NCI-H1694 treated with DMSO at 0.1 percent for 48 hours (cell line): ENCODE measurements at regions not wholly inside any gene's neighbourhood (a gene's known extent, or its start where the extent isn't known, plus 50 kb on each side); places are given as distances from the start of the nearest gene placed in this dataset.

Experiments
- DNase-seq: peaks from one replicate; lab custom pipeline; 2025; lab: John Stamatoyannopoulos, UW

DNA sequence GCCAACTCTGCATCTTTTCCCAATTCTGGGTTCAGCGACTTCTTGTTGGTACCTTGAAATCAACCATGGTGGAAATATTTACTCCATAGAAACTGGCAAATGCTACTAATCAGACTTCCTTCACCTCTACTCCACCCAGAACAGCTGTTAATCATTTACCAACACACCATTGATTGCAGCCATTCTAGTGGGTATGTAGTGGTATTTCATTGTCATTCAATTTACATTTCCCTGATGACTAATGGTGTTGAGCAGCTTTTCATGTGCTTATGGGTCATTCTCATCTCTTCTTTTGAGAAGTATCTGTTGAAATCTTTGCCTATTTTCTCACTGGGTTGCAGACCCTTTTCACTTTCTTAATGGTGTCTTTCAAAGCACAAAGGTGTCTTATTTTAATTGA, 122.4 kb upstream of the MSX2 start:
- no peak for DNase-seq

DNA sequence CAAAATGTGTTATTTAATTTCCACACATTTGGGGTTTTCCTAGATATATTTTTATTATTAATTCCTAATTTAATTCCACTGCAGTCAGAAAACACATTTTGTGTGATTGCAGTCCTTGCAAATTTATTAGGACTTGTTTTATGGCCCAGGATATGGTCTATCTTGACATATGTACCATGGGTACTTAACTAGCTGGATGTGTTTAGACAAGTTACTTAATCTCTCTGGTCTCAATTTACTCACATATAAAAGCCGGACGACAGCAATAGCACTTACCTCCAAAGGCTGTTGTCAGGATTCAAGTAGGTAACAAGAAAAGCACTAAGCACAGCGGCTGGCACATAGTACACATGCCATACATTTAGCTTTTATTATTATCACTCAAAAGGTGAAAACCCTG, 118.2 kb upstream of the MSX2 start:
- DNase-seq: no peak

DNA sequence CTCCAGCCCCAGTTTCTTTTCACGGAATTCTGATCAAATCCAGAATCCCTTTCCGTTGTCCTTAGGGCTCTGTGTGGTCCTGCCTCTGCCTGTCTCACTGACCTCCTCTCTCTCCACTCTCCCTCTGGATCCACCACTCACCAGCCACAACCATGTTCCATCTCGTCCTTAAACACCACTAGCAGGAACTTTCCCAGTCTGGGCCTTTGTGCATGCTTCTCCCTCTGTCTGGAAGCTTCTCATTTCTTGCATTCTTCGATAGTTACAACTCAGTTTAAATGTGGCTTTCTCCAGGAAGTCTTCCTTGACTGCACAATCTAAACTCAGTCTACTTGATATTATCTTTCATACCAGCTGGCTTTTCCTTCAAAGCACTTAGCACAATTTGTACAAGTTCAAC, 117.7 kb upstream of the MSX2 start:
- DNase-seq: no peak

DNA sequence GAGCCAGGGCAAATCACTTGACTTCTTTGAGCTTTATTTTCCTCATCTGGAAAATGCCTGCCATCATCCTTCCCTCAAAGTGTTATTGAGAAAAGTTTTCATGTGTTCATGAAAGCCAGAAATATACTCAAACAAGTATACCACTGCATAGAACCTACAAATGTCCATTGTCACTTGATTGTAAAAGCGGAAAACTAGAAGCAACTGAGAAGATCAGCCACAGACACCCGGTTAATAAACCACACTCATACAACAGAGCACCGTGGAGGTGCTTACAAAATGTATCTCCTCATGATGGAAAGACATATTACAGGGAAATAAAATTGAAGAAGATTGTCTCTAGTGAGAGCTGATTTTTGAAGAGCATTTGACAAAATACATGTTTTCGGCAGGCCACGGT, 117.2 kb upstream of the MSX2 start:
- no peak for DNase-seq

DNA sequence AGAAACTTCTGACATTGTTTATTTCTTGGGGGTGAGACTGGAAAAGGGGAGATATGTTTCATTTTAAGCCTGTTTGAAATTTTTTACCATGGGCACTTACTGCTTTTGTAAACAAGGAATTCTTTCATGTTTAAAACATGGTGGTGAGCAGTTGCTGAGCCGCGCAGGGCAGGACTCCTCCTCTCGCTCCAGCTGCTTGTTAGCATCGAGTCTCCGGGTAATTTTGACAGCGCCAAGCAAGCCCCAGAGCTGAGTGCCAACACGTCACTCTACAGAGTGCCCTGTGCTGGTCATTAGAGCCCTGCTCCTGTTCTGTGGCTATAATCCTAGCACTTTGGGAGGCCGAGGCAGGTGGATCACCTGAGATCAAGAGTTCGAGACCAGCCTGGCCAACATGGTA, 116.5 kb upstream of the MSX2 start:
- no peak for DNase-seq

DNA sequence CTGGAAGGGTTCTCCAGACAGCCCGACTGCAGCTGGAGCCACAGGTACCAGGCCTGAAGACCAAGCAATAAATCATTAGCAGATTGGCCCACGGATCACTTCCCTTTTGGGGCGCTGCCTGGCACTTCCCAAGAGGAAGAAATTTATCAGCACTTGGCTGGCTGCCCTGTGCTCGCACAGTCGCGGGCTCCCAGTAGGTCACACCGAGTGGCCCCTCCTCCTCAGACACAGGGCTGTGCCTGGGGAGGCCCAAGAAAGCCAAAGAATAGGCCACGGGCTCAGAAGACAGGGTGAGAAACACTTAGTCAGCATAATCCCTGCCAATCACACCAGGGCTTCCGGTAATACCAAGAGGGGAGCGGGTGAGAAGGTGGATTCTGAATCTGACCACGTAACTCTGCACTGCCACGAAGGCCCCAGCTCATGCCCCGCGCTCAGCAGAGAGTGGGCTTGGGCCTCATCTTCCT, 115.7 kb upstream of the MSX2 start:
- DNase-seq: no peak

DNA sequence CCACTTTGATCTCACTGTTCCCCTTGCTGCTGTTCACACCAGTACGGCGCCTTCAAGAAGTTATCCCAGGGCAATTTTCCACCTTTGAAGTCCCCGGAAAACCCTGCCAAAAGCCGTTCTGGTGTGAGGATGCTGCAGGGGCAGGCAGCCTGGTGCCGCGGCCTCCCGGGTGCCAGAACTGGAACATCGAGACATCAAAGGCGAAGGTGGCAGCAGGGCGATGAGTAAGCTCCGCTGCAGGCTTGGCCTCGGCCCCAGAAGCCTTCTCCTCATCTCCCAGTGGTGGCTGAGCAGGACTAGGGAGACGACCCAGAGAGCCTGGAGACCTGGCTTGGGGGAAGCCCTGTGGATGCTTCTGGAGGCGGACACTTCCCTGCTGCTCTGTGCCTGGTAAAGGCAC, 115.3 kb upstream of the MSX2 start:
- DNase-seq: no peak

DNA sequence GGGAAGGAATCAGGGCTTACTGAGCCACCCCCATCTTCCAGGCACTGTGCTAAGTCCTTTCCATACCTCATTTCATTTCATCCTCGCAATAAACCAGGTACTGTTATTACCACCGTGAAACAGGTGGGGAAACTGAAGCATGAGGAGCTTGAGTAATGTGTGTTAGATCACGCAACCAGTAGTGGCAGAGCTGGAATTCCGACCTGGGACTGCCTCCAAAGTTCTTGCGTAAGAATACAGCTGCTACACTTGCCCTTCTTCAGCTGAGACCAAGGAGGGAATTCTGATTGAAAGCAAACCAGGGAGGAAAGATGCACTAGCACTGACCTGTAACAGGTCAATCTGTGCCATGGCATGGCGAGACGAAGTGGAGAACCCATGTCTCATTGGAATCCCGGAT, 113.4 kb upstream of the MSX2 start:
- DNase-seq: no peak

DNA sequence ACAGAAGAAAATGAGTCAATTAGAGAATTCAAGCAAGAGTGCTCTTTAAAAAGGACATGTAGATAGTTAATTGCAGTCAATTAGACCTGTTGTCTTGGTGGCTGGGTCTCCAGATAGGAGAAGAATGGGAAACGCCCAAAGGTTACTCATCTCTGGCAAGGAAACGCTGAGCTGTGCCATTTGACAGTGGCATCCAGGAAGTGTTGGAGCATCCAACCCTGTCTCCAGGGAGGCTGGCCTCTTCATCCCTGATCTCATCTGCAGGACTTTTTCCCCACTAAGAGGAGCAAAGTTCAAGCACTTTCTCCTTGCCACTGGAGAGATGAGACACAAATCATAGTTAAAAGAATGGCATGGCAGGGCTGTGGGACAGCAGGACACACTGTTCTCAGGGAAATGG, 111.7 kb upstream of the MSX2 start:
- no peak for DNase-seq

DNA sequence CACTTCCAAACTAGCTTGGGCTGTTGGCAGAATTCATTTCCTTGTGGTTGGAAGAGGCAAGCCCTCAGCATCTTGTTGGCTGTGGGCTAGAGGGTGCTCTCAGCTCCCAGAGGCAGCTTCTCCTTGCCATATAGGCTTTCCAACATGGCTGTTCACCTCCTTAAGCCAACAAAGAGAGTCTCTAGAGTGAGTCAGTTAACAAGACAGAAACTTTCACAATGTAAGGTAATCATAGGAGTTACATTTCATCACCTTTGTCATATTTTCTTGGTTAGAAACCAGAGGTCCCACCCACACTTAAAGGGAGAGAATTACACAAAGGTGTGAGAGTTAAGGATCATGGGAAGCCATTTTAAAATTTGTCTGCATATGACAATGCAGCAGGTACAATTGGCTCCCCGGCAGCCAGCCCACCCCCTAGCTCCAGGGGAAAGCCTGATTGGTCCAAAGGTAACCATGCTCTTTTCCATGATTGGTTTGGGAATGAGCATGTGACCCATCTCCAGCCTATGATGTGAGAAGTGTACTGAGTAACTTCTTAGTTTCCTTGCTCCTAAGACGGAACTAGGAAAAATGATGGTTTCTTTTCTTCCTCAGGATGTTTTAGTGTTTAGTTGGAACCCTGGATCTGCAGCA, 109.8 kb upstream of the MSX2 start:
- no peak for DNase-seq

DNA sequence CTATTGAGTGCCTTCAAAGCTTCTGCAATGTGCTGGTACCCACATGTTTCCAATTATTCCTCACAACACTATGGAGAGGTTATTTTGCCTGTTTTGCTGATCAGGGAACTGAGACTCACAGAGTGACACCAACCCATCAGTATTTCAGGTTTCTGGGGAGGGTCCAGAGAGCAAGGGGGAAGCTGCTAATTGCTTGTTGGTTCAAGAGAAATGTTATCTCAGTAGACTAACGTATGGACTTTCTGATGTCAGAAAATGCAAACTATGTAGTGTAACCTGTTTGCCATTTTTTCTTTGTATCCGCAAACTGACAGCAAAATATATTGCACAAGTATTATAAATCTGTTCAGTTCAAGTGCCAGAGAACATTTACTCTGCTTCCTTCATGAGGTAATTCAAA, 108.3 kb upstream of the MSX2 start:
- no peak for DNase-seq

DNA sequence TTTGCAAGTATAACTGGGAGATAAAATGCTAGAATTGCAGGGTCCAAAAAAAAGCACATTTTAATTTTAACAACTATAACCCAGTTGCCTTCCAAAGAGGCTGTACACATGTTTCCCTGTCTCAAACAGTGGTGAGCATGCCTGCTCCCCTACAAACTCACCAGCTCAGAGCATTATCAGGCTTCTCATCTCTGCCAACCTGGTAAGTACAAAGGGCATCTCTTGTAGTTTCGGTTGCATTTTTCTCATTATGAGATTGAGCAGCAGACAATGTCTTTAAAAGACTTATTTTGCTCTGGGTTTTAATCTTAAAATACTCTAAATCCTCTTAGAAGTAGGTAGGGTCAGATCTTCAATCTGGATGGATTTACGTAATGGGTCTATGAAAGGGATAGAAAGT, 107.1 kb upstream of the MSX2 start:
- no peak for DNase-seq

DNA sequence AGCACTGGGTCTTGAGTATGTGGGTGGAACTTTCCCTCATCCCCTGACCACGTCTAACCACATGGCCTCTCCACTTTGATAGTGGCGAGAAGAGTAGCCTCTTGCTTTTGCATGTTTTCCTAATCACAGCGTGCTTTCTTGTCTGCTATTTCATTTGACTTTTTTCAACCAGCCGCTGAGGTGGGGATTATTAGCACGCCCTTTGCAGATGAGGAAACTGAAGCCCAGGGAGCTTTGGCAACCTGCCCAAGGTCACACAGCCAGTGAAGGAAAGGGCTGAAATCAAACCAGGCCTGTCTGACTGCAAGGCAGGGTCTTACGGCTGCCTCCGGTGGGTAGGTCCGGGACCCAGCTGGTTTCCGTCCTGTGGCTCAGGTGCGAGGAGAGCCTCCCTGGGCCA, 106.5 kb upstream of the MSX2 start:
- no peak for DNase-seq

DNA sequence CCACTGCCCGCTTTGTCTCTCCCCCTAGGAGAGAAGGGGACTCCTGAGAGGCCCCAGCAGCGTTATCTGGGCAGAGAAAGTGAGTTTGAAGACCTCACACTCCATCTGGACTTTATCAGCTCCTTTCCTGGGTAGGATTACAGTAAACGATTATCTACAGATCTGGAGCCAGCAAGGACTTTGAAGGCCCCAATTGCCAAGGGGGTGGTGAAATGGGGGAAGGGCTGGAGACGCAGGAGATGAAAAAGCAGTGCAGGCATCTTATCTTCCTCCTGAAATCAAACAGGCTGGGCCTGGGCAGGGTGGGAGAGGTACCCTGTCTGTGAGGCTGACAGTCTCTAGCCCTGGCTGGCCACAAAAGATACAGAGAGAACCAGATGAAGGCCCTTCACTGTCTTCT, 105.8 kb upstream of the MSX2 start:
- no peak for DNase-seq

DNA sequence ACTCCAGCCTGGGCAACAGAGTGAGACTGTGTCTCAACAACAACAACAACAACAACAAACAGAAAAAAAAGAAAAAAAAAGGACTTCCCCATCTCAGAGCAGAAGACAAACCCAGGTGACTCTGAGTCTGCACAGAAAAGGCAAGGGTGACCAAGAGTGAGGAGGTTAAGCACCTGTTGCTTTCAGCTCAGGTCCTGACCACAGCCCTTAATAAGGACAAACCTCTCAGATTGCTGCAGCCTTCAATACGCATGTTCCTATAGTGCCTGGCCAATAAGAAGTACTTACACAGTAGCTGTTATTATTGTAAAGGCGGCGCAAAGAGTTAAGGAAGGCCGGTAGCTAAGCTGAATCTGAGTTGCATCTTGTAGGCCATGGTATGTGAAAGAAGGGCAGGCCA, 102.3 kb upstream of the MSX2 start:
- DNase-seq: no peak

DNA sequence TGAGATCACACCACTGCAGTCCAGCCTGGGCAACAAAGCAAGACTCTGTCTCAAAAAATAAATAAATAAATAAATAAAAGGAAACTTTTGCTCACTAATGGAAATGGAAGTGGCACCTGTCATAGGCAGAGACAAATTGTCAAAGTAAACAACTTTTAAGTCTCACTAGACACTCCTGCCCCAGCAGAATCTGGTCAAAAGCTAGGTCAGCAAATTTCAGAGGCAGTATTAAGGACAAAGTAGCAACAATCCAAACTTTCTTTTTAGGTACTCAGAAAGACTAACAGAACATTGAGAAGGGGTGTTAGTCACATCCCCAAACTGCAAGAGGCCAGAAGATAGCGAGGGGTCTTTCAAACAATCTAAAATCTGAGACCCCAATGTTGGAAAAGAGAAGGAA, 101.4 kb upstream of the MSX2 start:
- DNase-seq: no peak

DNA sequence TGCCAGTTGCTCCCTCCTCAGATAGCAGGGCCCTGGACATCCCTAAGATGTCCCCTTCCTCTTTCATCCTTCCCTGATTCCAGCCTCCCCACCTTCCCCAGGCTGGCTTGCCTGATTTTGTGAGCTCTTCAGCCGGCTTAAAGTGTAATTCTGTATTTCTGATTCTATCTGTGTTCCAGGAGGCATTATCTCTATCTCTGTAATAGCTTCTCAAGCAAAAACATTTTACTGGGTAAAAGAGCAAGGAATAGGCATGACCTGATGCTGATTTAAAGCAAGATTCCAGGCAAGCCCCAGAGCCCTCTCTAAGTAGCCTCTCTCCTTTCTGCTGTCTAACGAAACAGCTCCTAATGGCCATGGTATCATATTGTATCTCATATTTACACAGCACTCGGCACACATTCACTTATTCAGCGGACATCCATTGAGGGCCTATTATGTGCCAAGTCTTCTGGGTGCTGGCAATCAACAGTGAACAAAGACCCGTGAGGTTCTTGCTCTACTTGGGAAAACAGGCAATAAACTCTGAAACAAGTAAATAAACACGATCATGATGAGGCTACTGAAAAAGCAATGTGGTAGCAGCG, 100.9 kb upstream of the MSX2 start:
- no peak for DNase-seq

DNA sequence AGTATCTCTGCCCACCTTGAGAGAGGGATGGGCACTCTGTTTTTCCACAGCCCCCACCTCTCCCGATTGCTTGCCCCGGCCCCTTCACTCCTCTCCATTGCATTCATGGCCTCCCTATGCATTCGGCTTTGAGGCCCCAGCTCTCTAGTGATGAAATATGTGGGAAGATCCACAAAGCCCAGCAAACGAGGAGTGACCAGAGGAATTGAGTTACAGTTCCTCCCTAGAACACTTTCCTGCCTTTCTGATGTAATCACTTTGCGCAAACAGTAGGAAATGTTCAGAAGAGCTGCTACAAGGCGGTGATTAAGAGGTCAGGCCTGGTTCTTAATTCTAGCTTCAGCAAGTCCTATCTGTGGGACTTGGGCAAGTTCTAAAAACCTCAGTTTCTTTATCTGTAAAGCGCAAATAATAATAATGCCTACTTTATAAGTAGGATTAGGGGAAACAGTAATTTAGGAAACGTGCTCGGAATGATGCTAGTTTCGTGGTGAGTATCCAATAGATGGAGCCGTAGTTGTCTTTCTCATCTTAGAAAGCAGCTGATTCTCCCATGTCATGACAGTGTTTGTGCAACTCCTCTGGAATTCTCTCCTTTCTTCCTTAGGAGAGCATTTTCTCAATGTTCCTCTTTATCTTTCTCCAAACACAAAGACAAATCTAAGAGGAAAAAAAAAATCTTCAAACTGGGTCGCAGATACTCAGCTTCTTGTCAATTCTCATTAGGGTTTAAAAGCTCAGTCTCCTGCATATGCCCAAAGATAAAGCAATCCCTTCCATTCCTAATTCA, 99.5 kb upstream of the MSX2 start:
- no peak for DNase-seq

DNA sequence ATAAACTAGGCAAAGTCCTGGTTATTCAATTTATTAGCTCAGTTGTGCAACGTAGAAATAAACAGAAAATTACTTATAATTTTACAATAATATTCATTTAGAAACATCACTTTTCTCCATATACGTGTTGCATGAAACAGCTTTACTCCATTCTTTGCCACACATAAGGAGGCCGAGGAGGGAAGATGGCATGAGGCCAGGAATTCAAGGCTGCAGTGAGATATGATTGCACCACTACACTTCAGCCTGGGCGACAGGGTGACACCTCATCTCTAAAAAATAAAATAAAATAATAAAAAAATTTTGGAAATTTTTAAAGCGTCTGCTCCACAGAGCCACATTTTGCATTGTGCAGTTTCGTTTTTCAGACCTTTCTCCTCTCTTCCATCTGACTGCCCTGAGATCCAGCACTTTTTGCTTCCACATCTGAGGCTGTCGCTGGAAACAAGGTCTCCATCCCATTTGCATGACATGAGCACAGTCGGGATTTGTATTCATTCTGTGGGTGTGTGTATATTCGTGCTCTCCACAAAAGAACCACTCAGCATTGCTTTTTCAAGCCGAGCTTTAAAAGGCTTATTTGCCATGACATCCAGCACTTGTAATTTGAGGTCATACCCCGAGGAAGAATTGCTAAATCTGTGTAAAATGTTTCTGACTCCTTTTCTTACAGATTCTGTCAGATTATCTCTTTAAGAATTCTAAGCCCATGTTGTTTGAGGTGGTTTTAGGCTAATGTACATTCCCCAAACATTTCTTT, 98.6 kb upstream of the MSX2 start:
- no peak for DNase-seq

DNA sequence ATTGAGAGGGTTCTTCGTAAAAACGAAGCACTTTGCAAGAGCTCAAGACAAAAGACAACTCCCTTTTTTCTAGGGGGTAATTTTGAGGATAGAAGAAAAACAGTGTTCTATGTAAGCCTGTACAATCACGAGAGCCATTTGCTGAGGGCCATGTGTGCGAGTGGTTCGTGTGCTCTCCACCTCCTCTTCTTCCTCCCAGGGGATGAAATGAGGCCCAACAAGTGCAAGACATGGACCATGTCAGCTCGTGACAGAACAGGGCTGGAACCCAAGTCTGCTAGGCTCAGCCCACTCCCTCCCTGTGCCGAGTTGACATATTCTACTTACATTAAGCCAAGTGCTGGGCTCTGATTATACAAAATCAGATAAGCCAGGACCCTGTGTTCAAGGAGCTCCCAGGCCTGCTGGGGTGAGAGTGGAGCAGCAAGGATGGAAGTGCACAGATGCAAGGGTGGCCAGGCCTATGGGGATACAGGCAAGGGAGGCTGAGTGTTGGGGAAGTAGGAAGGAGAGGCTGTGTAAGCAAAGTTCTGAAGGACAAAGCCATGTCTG, 97.9 kb upstream of the MSX2 start:
- DNase-seq: no peak

DNA sequence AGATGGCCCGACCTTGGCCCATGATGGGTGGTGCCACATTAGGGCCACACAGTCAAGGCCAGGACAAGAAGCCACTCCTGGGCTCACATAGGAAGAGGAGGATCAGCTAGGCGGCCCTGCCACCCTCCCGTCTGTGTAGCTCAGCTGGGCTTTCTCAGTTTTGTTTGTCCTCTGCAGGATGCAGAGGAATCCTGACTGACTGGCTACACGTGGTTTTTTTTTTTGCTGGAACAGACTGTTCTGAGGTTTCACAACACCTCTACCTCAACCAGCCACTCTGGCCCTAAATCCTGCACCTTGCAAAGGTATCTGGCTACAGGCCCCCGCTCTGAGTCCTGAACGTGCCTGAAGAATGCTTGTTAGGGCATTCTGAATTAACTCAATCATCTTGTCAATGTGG, 88.3 kb upstream of the MSX2 start:
- DNase-seq: no peak

DNA sequence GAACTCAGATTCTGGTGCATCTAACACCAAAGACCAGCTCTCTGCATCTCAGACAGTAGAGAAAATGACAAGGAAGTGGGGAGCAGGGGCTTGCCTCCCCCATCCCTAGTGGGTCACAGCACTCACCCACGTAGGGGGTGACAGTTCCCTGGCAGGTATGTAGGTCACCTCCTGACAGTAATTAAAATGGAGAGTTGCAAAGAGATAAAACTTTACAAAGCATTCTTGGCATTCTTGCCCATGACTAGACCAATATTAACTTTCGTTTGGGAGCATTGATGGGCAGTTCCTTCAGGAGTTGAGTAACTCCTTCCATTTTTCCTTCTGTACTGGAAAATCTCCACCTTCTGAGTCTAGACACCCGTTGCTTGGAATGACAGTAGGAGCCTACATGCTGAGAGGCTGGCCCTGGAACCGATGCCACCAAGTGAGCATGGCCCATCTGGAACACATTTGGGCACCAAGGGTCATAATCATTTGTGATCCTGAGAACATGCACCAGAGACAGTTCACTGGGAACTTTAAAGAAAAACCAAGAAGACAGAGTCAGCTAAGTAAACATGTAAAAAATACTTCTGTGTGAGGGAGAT, 81.5 kb upstream of the MSX2 start:
- DNase-seq: no peak
